ENCODE measurements at regions not wholly inside any gene's neighbourhood (a gene's known extent, or its start where the extent isn't known, plus 50 kb on each side); places are given as distances from the start of the nearest gene placed in this dataset.
A peak's percentile ranks its signal among the peaks of the same experiment; 100 is the strongest.

- H3K4me1 ChIP-seq (ENCODE audit: insufficient read depth, low read length): no peaks in the 10 kb centered on the region
- DNase-seq (ENCODE audit: insufficient read length, low spot score, missing footprints): no peak
These were observed 574.4 kb downstream of the TNS3 start for GRCh38 chr7:47007471-47007870.

DNA sequence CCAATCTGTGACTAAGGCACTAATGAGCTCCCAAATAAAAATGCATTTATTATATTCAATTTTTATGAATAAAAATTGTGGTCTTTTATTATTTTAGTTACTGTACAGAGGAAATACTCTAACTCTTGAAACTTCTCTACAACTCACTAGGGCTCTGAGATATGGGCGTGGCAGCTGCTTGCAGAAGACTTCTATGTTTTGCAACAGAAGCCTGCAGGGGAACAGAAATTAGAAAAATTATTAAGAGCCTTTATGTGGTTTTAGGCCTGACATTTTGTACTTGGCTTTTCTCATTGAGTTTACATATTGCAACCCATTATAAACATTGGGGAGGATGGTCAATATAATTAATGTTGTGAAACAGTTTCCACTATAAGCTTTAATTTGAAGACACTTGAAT is 581.4 kb downstream of the TNS3 start:
- TF ChIP-seq, protein P1, sequence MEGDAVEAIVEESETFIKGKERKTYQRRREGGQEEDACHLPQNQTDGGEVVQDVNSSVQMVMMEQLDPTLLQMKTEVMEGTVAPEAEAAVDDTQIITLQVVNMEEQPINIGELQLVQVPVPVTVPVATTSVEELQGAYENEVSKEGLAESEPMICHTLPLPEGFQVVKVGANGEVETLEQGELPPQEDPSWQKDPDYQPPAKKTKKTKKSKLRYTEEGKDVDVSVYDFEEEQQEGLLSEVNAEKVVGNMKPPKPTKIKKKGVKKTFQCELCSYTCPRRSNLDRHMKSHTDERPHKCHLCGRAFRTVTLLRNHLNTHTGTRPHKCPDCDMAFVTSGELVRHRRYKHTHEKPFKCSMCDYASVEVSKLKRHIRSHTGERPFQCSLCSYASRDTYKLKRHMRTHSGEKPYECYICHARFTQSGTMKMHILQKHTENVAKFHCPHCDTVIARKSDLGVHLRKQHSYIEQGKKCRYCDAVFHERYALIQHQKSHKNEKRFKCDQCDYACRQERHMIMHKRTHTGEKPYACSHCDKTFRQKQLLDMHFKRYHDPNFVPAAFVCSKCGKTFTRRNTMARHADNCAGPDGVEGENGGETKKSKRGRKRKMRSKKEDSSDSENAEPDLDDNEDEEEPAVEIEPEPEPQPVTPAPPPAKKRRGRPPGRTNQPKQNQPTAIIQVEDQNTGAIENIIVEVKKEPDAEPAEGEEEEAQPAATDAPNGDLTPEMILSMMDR (IDR thresholded peaks at IDR 0.05; ENCODE audit: extremely low read depth, low read depth, low read length): no peak
- Histone ChIP-seq H3K36me3 (ENCODE audit: insufficient read depth, low read length) (no peaks in the 10 kb centered on the region), H3K9me3 (ENCODE audit: low read depth, low read length) (no peaks in the 10 kb centered on the region), H3K4me3 (ENCODE audit: insufficient read depth, low read length) (no peak overlapping the region), H3K4me2 (ENCODE audit: insufficient read depth, low read length) (no peak overlapping the region), H4K20me1 (ENCODE audit: insufficient read depth, low read length) (no peaks in the 10 kb centered on the region), H3K4me1 (ENCODE audit: insufficient read depth, low read length) (no peaks in the 10 kb centered on the region), H2AFZ (ENCODE audit: low read length) (no peak overlapping the region), H3K27ac (ENCODE audit: low read depth, low read length) (no peak overlapping the region), H3K79me2 (ENCODE audit: insufficient read depth, low read length) (no peaks in the 10 kb centered on the region), H3K27me3 (ENCODE audit: insufficient read depth, low read length) (no peaks in the 10 kb centered on the region)
- no peak for DNase-seq (ENCODE audit: insufficient read length, low spot score, missing footprints)

More at GRCh38 chr7:47007471-47007870, 574.4 kb downstream of the TNS3 start:
- H3K9me3 ChIP-seq (ENCODE audit: low read depth, low read length): no peaks in the 10 kb centered on the region
- no peaks in the 10 kb centered on the region for H3K36me3 ChIP-seq (ENCODE audit: insufficient read depth, low read length)
- no peaks in the 10 kb centered on the region for H3K27me3 ChIP-seq (ENCODE audit: insufficient read depth, low read length)
- no peak overlapping the region for H3K4me3 ChIP-seq (ENCODE audit: insufficient read depth, low read length)
- H3K4me2 ChIP-seq (ENCODE audit: insufficient read depth, low read length): no peak overlapping the region
- H3K79me2 ChIP-seq (ENCODE audit: insufficient read depth, low read length): no peaks in the 10 kb centered on the region
- TF ChIP-seq, protein P1 (IDR thresholded peaks at IDR 0.05; ENCODE audit: extremely low read depth, low read depth, low read length): no peak
- H2AFZ ChIP-seq (ENCODE audit: low read length): no peak overlapping the region
- H4K20me1 ChIP-seq (ENCODE audit: insufficient read depth, low read length): no peaks in the 10 kb centered on the region
- no peak overlapping the region for H3K27ac ChIP-seq (ENCODE audit: low read depth, low read length)

GRCh38 chr7:46999866-47000265 is 582.0 kb downstream of the TNS3 start:
- DNase-seq (ENCODE audit: insufficient read length, low spot score, missing footprints): no peak
- H4K20me1 ChIP-seq (ENCODE audit: insufficient read depth, low read length): no peaks in the 10 kb centered on the region
- H3K27me3 ChIP-seq (ENCODE audit: insufficient read depth, low read length): no peaks in the 10 kb centered on the region
- no peaks in the 10 kb centered on the region for H3K4me1 ChIP-seq (ENCODE audit: insufficient read depth, low read length)
- TF ChIP-seq, protein P1 (IDR thresholded peaks at IDR 0.05; ENCODE audit: extremely low read depth, low read depth, low read length): no peak
- no peaks in the 10 kb centered on the region for H3K79me2 ChIP-seq (ENCODE audit: insufficient read depth, low read length)
- H3K4me3 ChIP-seq (ENCODE audit: insufficient read depth, low read length): no peak overlapping the region
- no peaks in the 10 kb centered on the region for H3K36me3 ChIP-seq (ENCODE audit: insufficient read depth, low read length)
- H2AFZ ChIP-seq (ENCODE audit: low read length): no peak overlapping the region
- no peaks in the 10 kb centered on the region for H3K9me3 ChIP-seq (ENCODE audit: low read depth, low read length)
- no peak overlapping the region for H3K4me2 ChIP-seq (ENCODE audit: insufficient read depth, low read length)
- H3K27ac ChIP-seq (ENCODE audit: low read depth, low read length): no peak overlapping the region

- Histone ChIP-seq H3K36me3 (ENCODE audit: insufficient read depth, low read length) (no peaks in the 10 kb centered on the region), H3K4me2 (ENCODE audit: insufficient read depth, low read length) (no peak overlapping the region), H3K27me3 (ENCODE audit: insufficient read depth, low read length) (no peaks in the 10 kb centered on the region), H4K20me1 (ENCODE audit: insufficient read depth, low read length) (no peaks in the 10 kb centered on the region), H3K9me3 (ENCODE audit: low read depth, low read length) (no peaks in the 10 kb centered on the region), H2AFZ (ENCODE audit: low read length) (peak overlapping the region; percentile 1), H3K4me1 (ENCODE audit: insufficient read depth, low read length) (no peaks in the 10 kb centered on the region), H3K27ac (ENCODE audit: low read depth, low read length) (no peak overlapping the region), H3K4me3 (ENCODE audit: insufficient read depth, low read length) (no peak overlapping the region), H3K79me2 (ENCODE audit: insufficient read depth, low read length) (no peaks in the 10 kb centered on the region)
- TF ChIP-seq, protein P1 (IDR thresholded peaks at IDR 0.05; ENCODE audit: extremely low read depth, low read depth, low read length): no peak
- DNase-seq (ENCODE audit: insufficient read length, low spot score, missing footprints): no peak
These were observed 584.9 kb downstream of the TNS3 start for GRCh38 chr7:46996972-46997371.

Data from osteoblast (primary cell).